ENCODE measurements at regions not wholly inside any gene's neighbourhood (a gene's known extent, or its start where the extent isn't known, plus 50 kb on each side); places are given as distances from the start of the nearest gene placed in this dataset.

DNA sequence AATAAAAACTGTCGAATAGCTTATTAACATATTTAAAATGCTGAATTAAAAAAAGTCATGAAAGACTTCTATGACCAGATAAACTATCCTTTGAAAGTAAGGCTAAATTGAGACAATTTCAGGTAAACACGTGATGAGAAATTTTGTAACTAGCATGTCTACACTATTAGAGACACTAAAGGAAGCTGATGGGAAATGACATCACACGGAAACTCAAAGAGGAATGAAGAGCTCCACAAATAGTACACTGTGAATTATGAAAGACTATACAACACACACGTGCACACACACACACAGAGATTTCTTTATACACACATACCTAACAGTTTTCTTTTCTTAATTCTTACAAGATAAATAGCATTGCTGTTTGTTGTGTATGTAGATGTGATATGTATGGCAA, 70.9 kb upstream of the PLA2G4A start:
- no peak overlapping the region for H3K27ac ChIP-seq (ENCODE audit: low read depth, low read length)
- no peak overlapping the region for H3K4me3 ChIP-seq (ENCODE audit: low read depth, low read length)
- H3K36me3 ChIP-seq (ENCODE audit: insufficient read depth, low read length): no peaks in the 10 kb centered on the region
- H2AFZ ChIP-seq (ENCODE audit: low read length, unreplicated experiment): no peak overlapping the region
- H3K27me3 ChIP-seq (ENCODE audit: insufficient read depth, low read length): no peaks in the 10 kb centered on the region
- H3K4me1 ChIP-seq (ENCODE audit: control insufficient read depth, insufficient read depth, low read length, unreplicated experiment): peaks cover 8% of the 10 kb centered on the region
- no peaks in the 10 kb centered on the region for H3K79me2 ChIP-seq (ENCODE audit: control insufficient read depth, insufficient read depth, low read length, unreplicated experiment)

DNA sequence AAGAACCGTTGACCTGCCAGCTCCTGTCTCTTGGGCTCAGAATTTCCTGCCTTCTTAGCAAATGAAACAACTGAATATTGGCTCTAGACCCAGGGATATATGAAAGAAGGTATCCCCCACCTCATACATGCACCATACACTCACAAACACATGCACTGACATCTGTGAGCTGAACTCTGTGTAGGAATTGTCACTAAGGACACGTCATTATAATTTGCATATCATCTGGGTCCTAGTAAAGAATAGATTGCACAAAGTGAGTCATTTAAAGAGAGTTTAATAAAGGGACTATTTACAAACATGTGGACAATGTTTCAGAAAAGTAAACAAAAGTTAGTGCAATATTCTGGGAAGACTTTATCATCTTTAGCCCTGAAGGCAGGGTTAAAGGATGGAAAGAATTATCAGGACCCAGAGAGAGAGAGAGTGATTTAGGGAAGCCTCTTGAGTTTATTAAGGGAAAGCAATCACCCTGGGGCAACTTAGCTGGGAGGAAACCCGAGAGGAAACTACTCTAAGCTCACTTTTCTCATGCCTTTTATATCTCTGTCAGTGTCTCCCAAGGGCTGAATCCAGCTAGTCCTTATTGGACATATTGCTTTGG, 74.1 kb upstream of the PLA2G4A start:
- Histone ChIP-seq H3K4me1 (ENCODE audit: control insufficient read depth, insufficient read depth, low read length, unreplicated experiment) (peaks cover 3% of the 10 kb centered on the region), H2AFZ (ENCODE audit: low read length, unreplicated experiment) (no peak overlapping the region), H3K27me3 (ENCODE audit: insufficient read depth, low read length) (no peaks in the 10 kb centered on the region), H3K79me2 (ENCODE audit: control insufficient read depth, insufficient read depth, low read length, unreplicated experiment) (no peaks in the 10 kb centered on the region), H3K36me3 (ENCODE audit: insufficient read depth, low read length) (no peaks in the 10 kb centered on the region), H3K4me3 (ENCODE audit: low read depth, low read length) (no peak overlapping the region), H3K27ac (ENCODE audit: low read depth, low read length) (no peak overlapping the region)

DNA sequence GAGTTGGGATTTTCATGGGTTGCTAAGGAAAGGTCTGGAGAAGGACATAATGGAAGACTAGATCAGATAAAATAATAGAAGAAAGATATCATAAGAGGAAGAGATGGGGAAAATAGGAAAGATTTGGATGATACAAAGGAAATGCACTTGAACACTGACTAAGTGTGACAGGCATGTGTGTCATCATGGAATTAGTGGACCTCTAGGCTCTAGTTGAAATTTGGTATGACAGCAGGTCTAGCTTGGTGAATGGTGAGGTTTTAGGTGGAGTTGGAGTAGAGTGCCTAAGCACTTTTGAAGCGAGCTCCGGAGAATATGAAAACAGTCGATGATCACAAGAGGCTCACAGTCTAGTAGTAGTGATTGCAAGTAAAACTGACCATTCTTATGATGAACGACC, 73.0 kb upstream of the PTGS2 start:
- H3K27me3 ChIP-seq (ENCODE audit: insufficient read depth, low read length): no peaks in the 10 kb centered on the region
- H3K36me3 ChIP-seq (ENCODE audit: insufficient read depth, low read length): no peaks in the 10 kb centered on the region
- no peak overlapping the region for H2AFZ ChIP-seq (ENCODE audit: low read length, unreplicated experiment)
- peaks cover 3% of the 10 kb centered on the region for H3K4me1 ChIP-seq (ENCODE audit: control insufficient read depth, insufficient read depth, low read length, unreplicated experiment)
- no peak overlapping the region for H3K27ac ChIP-seq (ENCODE audit: low read depth, low read length)
- no peaks in the 10 kb centered on the region for H3K79me2 ChIP-seq (ENCODE audit: control insufficient read depth, insufficient read depth, low read length, unreplicated experiment)
- no peak overlapping the region for H3K4me3 ChIP-seq (ENCODE audit: low read depth, low read length)

DNA sequence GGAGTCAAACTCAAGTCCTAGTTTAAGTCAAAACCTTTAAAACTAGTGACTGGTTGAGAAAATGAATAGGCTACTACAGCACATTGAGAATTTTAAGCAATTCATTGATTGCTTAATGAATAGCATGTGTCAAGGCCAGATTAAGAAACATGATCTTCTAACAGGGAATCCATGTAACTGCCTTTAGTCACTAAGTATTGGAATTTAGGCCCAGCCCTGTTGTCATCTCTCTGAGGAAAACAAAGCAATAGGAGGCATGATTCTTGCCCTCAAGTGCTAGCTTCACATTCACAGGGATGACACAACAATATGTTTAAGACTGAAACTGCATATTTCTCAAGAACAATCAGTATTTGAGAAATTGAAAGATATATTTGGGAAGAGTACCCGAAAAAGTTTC, 70.0 kb upstream of the PTGS2 start:
- Histone ChIP-seq H3K4me3 (ENCODE audit: low read depth, low read length) (no peak overlapping the region), H2AFZ (ENCODE audit: low read length, unreplicated experiment) (peak overlapping the region; percentile 55), H3K27me3 (ENCODE audit: insufficient read depth, low read length) (no peaks in the 10 kb centered on the region), H3K27ac (ENCODE audit: low read depth, low read length) (peak overlapping the region; percentile 37; the same call in 1 of the 2 replicates), H3K4me1 (ENCODE audit: control insufficient read depth, insufficient read depth, low read length, unreplicated experiment) (peaks cover 3% of the 10 kb centered on the region), H3K79me2 (ENCODE audit: control insufficient read depth, insufficient read depth, low read length, unreplicated experiment) (no peaks in the 10 kb centered on the region), H3K36me3 (ENCODE audit: insufficient read depth, low read length) (no peaks in the 10 kb centered on the region)

DNA sequence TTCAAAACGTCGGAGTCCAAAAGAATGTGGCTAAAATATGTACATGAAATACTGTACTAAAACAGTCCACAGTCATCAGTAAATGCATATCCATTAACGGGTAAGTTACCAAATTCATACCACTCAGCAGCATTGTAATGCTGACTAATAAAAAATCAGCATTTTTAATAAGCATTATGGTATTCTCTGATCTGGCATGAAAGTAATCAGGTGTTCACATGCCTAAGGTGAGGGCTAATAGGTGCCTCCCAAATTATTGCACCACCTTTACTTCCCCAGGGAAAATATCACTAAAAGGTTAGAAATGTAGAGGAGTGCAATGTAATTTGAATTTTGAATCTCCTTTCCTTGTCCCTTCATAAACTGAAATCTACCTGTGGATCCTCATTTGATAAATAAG, 69.6 kb upstream of the PTGS2 start:
- Histone ChIP-seq H3K79me2 (ENCODE audit: control insufficient read depth, insufficient read depth, low read length, unreplicated experiment) (no peaks in the 10 kb centered on the region), H3K4me3 (ENCODE audit: low read depth, low read length) (no peak overlapping the region), H3K27me3 (ENCODE audit: insufficient read depth, low read length) (no peaks in the 10 kb centered on the region), H2AFZ (ENCODE audit: low read length, unreplicated experiment) (no peak overlapping the region), H3K27ac (ENCODE audit: low read depth, low read length) (no peak overlapping the region), H3K36me3 (ENCODE audit: insufficient read depth, low read length) (no peaks in the 10 kb centered on the region), H3K4me1 (ENCODE audit: control insufficient read depth, insufficient read depth, low read length, unreplicated experiment) (peaks cover 3% of the 10 kb centered on the region)

DNA sequence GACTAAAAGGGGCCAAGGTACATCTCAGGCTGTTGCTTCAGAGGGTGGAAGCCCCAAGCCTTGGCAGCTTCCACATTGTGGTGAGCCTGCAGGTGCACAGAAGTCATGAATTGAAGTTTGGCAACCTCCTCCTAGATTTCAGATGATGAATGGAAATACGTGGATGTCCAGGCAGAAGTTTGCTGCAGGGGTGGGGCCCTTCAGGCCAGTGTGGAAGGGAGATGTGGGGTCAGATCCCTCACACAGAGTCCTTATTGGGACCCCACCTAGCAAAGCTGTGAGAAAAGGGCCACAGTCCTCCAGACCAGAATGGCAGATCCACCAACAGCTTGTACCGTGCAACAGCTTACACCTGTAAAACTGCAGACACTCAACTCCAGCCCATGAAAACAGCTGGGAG, 67.4 kb upstream of the PTGS2 start:
- no peaks in the 10 kb centered on the region for H3K27me3 ChIP-seq (ENCODE audit: insufficient read depth, low read length)
- no peaks in the 10 kb centered on the region for H3K36me3 ChIP-seq (ENCODE audit: insufficient read depth, low read length)

DNA sequence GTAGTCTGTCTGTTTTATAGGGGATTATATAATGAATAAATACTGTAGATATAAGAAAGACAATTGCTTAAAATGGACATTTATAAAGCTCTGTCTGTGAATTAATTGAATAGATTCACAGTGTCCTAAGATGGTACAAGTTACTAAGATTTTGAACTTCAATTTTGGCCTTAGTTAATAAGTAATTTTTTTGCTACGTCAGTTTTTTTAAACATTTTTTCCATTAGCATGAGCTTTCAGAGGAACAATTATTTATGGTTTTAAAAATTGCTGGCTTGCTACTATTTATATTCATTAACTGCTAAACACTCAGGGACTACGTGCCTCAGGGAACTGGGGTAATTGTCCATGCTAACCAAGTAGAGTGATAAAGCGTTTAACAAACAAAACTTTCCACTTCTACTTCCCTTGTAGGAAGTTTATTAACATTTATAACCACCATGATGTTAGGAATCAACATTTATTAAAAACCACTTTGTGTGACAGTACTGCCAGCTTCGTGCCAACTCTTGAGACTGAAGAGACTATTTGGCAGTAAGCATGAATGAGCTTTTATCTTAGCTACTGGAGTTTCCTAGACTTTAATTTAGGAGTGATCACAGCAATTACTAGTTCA, 65.4 kb upstream of the PTGS2 start:
- Histone ChIP-seq H3K4me1 (ENCODE audit: control insufficient read depth, insufficient read depth, low read length, unreplicated experiment) (peaks cover 3% of the 10 kb centered on the region), H3K27me3 (ENCODE audit: insufficient read depth, low read length) (no peaks in the 10 kb centered on the region), H2AFZ (ENCODE audit: low read length, unreplicated experiment) (no peak overlapping the region), H3K79me2 (ENCODE audit: control insufficient read depth, insufficient read depth, low read length, unreplicated experiment) (no peaks in the 10 kb centered on the region), H3K4me3 (ENCODE audit: low read depth, low read length) (no peak overlapping the region), H3K27ac (ENCODE audit: low read depth, low read length) (no peak overlapping the region), H3K36me3 (ENCODE audit: insufficient read depth, low read length) (no peaks in the 10 kb centered on the region)

More for the DNA sequence above, 67.4 kb upstream of the PTGS2 start:
- H2AFZ ChIP-seq (ENCODE audit: low read length, unreplicated experiment): no peak overlapping the region
- H3K79me2 ChIP-seq (ENCODE audit: control insufficient read depth, insufficient read depth, low read length, unreplicated experiment): no peaks in the 10 kb centered on the region
- no peak overlapping the region for H3K27ac ChIP-seq (ENCODE audit: low read depth, low read length)
- no peak overlapping the region for H3K4me3 ChIP-seq (ENCODE audit: low read depth, low read length)
- peaks cover 3% of the 10 kb centered on the region for H3K4me1 ChIP-seq (ENCODE audit: control insufficient read depth, insufficient read depth, low read length, unreplicated experiment)

DNA sequence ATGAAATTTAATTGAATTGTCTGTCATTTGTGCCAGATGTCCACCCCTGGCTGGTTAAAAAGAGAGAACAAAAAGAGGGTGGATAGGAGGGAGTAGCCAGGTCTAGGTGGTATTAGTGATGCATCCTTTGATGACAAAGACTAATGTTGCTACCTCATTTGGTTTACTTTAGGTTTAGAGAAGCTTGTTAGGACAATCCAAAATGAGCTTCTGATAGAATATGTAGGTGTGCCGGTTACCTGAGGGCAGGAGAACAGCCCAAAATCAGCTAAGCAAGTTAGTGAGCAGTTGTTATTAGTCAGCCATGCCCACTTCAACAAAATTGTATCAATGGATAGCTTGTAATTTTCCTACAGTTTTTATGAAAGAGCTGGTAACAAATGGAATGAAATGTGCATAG, 61.4 kb upstream of the PTGS2 start:
- Histone ChIP-seq H2AFZ (ENCODE audit: low read length, unreplicated experiment) (no peak overlapping the region), H3K79me2 (ENCODE audit: control insufficient read depth, insufficient read depth, low read length, unreplicated experiment) (no peaks in the 10 kb centered on the region), H3K4me1 (ENCODE audit: control insufficient read depth, insufficient read depth, low read length, unreplicated experiment) (no peaks in the 10 kb centered on the region), H3K36me3 (ENCODE audit: insufficient read depth, low read length) (no peaks in the 10 kb centered on the region), H3K4me3 (ENCODE audit: low read depth, low read length) (no peak overlapping the region), H3K27ac (ENCODE audit: low read depth, low read length) (no peak overlapping the region), H3K27me3 (ENCODE audit: insufficient read depth, low read length) (no peaks in the 10 kb centered on the region)

DNA sequence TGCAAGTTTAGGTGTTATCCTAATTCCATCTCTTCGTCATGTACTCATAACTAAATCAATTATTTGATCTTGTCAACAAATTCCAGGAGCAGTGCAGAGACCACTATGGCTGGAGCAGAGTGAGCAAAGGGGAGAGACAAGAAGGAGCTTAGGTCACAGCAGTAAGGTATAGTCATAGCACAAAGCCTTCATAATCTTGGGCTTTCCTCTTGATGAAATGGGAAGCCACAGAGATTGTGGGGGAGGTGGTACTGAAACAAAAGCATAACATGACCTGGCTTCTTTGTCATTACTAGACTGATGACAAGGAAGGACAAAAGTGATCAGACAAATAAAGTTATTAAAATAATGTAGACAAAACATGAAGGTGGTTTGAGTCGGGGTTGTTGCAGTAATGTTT, 60.1 kb upstream of the PTGS2 start:
- Histone ChIP-seq H3K4me3 (ENCODE audit: low read depth, low read length) (no peak overlapping the region), H2AFZ (ENCODE audit: low read length, unreplicated experiment) (no peak overlapping the region)

DNA sequence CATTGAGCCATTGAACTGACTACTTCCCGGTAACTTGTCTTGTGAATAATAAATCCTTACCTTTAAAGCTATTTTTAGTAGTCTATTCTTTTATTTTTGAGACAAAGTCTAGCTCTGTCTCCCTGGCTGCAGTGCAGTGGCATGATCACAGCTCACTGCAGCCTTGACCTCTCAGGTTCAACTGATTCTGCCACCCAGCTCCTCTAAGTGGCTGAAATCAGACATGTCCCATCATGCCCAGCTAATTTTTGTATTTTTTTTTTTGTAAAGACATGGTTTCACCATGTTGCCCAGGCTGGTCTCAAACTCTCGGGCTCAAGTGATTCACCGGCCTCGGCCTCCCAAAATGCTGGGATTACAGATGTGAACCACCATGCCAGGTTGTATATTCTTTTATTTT, 59.3 kb upstream of the PTGS2 start:
- H3K36me3 ChIP-seq (ENCODE audit: insufficient read depth, low read length): no peaks in the 10 kb centered on the region
- H2AFZ ChIP-seq (ENCODE audit: low read length, unreplicated experiment): no peak overlapping the region
- peaks cover 9% of the 10 kb centered on the region for H3K4me1 ChIP-seq (ENCODE audit: control insufficient read depth, insufficient read depth, low read length, unreplicated experiment)
- no peaks in the 10 kb centered on the region for H3K27me3 ChIP-seq (ENCODE audit: insufficient read depth, low read length)
- no peak overlapping the region for H3K4me3 ChIP-seq (ENCODE audit: low read depth, low read length)
- no peaks in the 10 kb centered on the region for H3K79me2 ChIP-seq (ENCODE audit: control insufficient read depth, insufficient read depth, low read length, unreplicated experiment)
- no peak overlapping the region for H3K27ac ChIP-seq (ENCODE audit: low read depth, low read length)

More for the DNA sequence above, 60.1 kb upstream of the PTGS2 start:
- Histone ChIP-seq H3K79me2 (ENCODE audit: control insufficient read depth, insufficient read depth, low read length, unreplicated experiment) (no peaks in the 10 kb centered on the region), H3K4me1 (ENCODE audit: control insufficient read depth, insufficient read depth, low read length, unreplicated experiment) (peaks cover 7% of the 10 kb centered on the region), H3K27me3 (ENCODE audit: insufficient read depth, low read length) (no peaks in the 10 kb centered on the region), H3K36me3 (ENCODE audit: insufficient read depth, low read length) (no peaks in the 10 kb centered on the region), H3K27ac (ENCODE audit: low read depth, low read length) (no peak overlapping the region)

DNA sequence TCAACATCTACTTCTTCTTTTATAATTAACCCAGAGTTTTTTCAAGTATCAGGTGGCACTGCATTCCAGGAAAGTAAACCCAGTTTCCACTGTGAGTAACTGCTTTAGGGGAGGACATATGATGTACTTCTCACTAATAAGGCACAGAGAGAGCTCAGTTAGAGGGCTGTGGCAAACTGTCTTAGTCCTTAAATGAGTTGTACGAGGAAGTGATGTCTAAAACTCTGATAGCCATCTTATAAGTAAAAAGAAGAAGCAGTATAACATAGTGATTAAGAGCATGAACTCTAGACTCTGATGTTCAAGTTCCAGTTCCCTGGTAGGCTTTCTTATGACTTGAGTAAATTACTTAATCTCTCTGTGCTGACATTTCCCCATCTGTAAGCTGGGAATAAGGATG, 58.7 kb upstream of the PTGS2 start:
- H3K4me1 ChIP-seq (ENCODE audit: control insufficient read depth, insufficient read depth, low read length, unreplicated experiment): peaks cover 9% of the 10 kb centered on the region
- no peak overlapping the region for H3K4me3 ChIP-seq (ENCODE audit: low read depth, low read length)
- H3K79me2 ChIP-seq (ENCODE audit: control insufficient read depth, insufficient read depth, low read length, unreplicated experiment): no peaks in the 10 kb centered on the region
- no peak overlapping the region for H2AFZ ChIP-seq (ENCODE audit: low read length, unreplicated experiment)
- no peaks in the 10 kb centered on the region for H3K36me3 ChIP-seq (ENCODE audit: insufficient read depth, low read length)
- H3K27ac ChIP-seq (ENCODE audit: low read depth, low read length): no peak overlapping the region
- no peaks in the 10 kb centered on the region for H3K27me3 ChIP-seq (ENCODE audit: insufficient read depth, low read length)
